Liver (tissue), 8 donors: ENCODE measurements at regions not wholly inside any gene's neighbourhood (a gene's known extent, or its start where the extent isn't known, plus 50 kb on each side); places are given as distances from the start of the nearest gene placed in this dataset.

Source experiments
- DNase-seq: peaks from one replicate; pipeline ENCODE4 v3.0.0-alpha.2; 2017; ENCODE audit warnings: low spot score
- H3K27ac ChIP-seq, 2 donors: one replicate each; pipeline ENCODE4 v1.7.0; 2013; ENCODE audit warnings: inconsistent platforms in 2 of 2, low read length in 2 of 2, control low read depth in 1 of 2, low read depth in 1 of 2, mild to moderate bottlenecking in 1 of 2
- H3K27me3 ChIP-seq, 4 donors: one replicate each; pipeline versions ENCODE4 v1.6.1 to v1.7.0; 2013; ENCODE audit warnings: low read length in 3 of 4, inconsistent platforms in 1 of 4, mild to moderate bottlenecking in 1 of 4, moderate library complexity in 1 of 4; ENCODE audit not compliant: control insufficient read depth in 4 of 4, insufficient read depth in 4 of 4
- H3K36me3 ChIP-seq, 4 donors: one replicate each; pipeline versions ENCODE4 v1.6.1 to v1.7.0; 2013; ENCODE audit warnings: low read length in 3 of 4, mild to moderate bottlenecking in 3 of 4, low read depth in 1 of 4, moderate library complexity in 1 of 4; ENCODE audit not compliant: control insufficient read depth in 4 of 4, insufficient read depth in 3 of 4
- H3K4me1 ChIP-seq, 4 donors: one replicate each; pipeline versions ENCODE4 v1.6.1 to v1.7.0; 2013; ENCODE audit warnings: low read length in 3 of 4, mild to moderate bottlenecking in 3 of 4, moderate library complexity in 1 of 4; ENCODE audit not compliant: control insufficient read depth in 4 of 4, insufficient read depth in 4 of 4
- H3K4me3 ChIP-seq, 3 donors: one replicate each; pipeline versions ENCODE4 v1.6.1 to v1.7.0; 2013; ENCODE audit warnings: low read length in 3 of 3, control low read depth in 1 of 3, low read depth in 1 of 3, mild to moderate bottlenecking in 1 of 3
- H3K9ac ChIP-seq, 2 donors: one replicate each; pipeline ENCODE4 v1.7.0; 2013; ENCODE audit warnings: low read length in 2 of 2, mild to moderate bottlenecking in 2 of 2, moderate library complexity in 2 of 2, control low read depth in 1 of 2, low read depth in 1 of 2
- H3K9me3 ChIP-seq, 4 donors: one replicate each; pipeline versions ENCODE4 v1.6.1 to v1.7.0; 2013; ENCODE audit warnings: low read length in 3 of 4; ENCODE audit not compliant: control insufficient read depth in 4 of 4
- EGR1 ChIP-seq, 2 donors: IDR thresholded peaks; 2 replicates each; pipeline ENCODE4 v1.6.1; 2016 to 2018; ENCODE audit warnings: antibody characterized with exemption in 2 of 2, low read depth in 2 of 2
- FOXA1 ChIP-seq: IDR thresholded peaks from 2 replicates; pipeline ENCODE4 v1.6.1; 2016; ENCODE audit warnings: antibody characterized with exemption
- FOXA2 ChIP-seq: IDR thresholded peaks from 2 replicates; pipeline ENCODE4 v1.6.1; 2016; ENCODE audit warnings: antibody characterized with exemption
- GABPA ChIP-seq, 2 donors: IDR thresholded peaks in 1 of 2; conservative IDR thresholded peaks in 1 of 2; 2 replicates each; pipeline ENCODE4 v1.6.1; 2016; ENCODE audit warnings: antibody characterized with exemption in 2 of 2, mild to moderate bottlenecking in 1 of 2, moderate library complexity in 1 of 2
- HNF4A ChIP-seq, 2 donors: conservative IDR thresholded peaks; 2 replicates each; pipeline ENCODE4 v1.6.1; 2016; ENCODE audit warnings: antibody characterized with exemption in 2 of 2, mild to moderate bottlenecking in 2 of 2
- HNF4G ChIP-seq: IDR thresholded peaks from 2 replicates; pipeline ENCODE4 v1.6.1; 2016; ENCODE audit warnings: antibody characterized with exemption
- JUND ChIP-seq, 2 donors: IDR thresholded peaks; 2 replicates each; pipeline ENCODE4 v1.6.1; 2016; ENCODE audit warnings: antibody characterized with exemption in 2 of 2
- NR2F2 ChIP-seq: IDR thresholded peaks from 2 replicates; pipeline ENCODE4 v1.6.1; 2016; ENCODE audit warnings: antibody characterized with exemption
- RAD21 ChIP-seq, 2 donors: IDR thresholded peaks; 2 replicates each; pipeline ENCODE4 v1.6.1; 2016; ENCODE audit warnings: antibody characterized with exemption in 2 of 2, mild to moderate bottlenecking in 2 of 2
- RXRA ChIP-seq, 2 donors: IDR thresholded peaks; 2 replicates each; pipeline ENCODE4 v1.6.1; 2017 to 2018; ENCODE audit warnings: antibody characterized with exemption in 2 of 2, mild to moderate bottlenecking in 1 of 2
- SP1 ChIP-seq: IDR thresholded peaks from 2 replicates; pipeline ENCODE4 v1.6.1; 2018; ENCODE audit warnings: antibody characterized with exemption, mild to moderate bottlenecking
- TAF1 ChIP-seq: conservative IDR thresholded peaks from 2 replicates; pipeline ENCODE4 v1.6.1; 2016; ENCODE audit warnings: antibody characterized with exemption, mild to moderate bottlenecking
- YY1 ChIP-seq: IDR thresholded peaks from 2 replicates; pipeline ENCODE4 v1.6.1; 2016; ENCODE audit warnings: antibody characterized with exemption, mild to moderate bottlenecking
- WGBS: extraction: QIAGEN DNeasy Blood & Tissue Kit; methylation state at CpG from one replicate; pipeline ENCODE4 v1.1.7; 2013; 5-methylcytosine and 5-hydroxymethylcytosine counted together
- TF ChIP-seq, protein P1 (sequence below): fragments of 150-350 bp; IDR thresholded peaks from 2 replicates; pipeline ENCODE4 v1.5.1; 2017; ENCODE audit warnings: improper control_type of control experiment, low read depth, low read length; ENCODE audit not compliant: missing input control
- TF ChIP-seq, protein P2 (sequence below): IDR thresholded peaks from 2 replicates; pipeline ENCODE4 v1.6.1; 2016; ENCODE audit warnings: antibody characterized with exemption, mild to moderate bottlenecking
- TF ChIP-seq, protein P3 (sequence below): IDR thresholded peaks from 2 replicates; pipeline ENCODE4 v1.6.1; 2016; ENCODE audit warnings: antibody characterized with exemption
- TF ChIP-seq, protein P4 (sequence below): IDR thresholded peaks from 2 replicates; pipeline ENCODE4 v1.6.1; 2016; ENCODE audit warnings: antibody characterized with exemption
- TF ChIP-seq, protein P5 (sequence below): IDR thresholded peaks from 2 replicates; pipeline ENCODE4 v1.6.1; 2016; ENCODE audit warnings: antibody characterized with exemption
- donor health status: healthy.
- donor health status: healthy.
- donor health status: healthy.
- donor health status: healthy.
- donor health status: healthy.

DNA sequence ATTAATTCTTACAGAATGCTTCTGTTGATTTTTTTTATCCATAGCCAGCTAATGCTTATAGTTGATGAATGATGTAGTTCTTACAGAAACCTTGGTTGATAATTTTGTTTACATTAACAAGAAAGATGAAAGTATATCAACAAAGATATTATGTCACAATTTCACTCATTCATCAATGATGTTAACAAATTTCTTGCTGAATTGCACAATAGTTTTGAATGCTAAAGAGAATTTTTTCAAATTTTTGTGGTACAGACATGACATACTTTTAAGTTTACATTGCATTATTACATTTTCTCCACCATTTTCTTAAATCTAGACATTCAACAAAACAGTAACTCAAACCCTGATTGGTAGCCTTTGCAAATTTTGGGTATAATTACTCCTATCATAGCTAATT, 236.3 kb downstream of the FOXD2 start:
- H3K4me1 ChIP-seq = no peaks in the 10 kb centered on the region
- H3K9ac ChIP-seq = no peak overlapping the region
- H3K4me3 ChIP-seq = no peak overlapping the region
- no peaks in the 10 kb centered on the region for H3K36me3 ChIP-seq
- no peaks in the 10 kb centered on the region for H3K9me3 ChIP-seq
- no peak for DNase-seq
- no peak overlapping the region for H3K27ac ChIP-seq
- peaks cover 0 to 3% (median 0%) of the 10 kb centered on the region in 4 donors for H3K27me3 ChIP-seq
- TF ChIP-seq FOXA2 = no peak
- TF ChIP-seq FOXA1 = no peak
- no peak for TF ChIP-seq NR2F2
- TF ChIP-seq, protein P1, sequence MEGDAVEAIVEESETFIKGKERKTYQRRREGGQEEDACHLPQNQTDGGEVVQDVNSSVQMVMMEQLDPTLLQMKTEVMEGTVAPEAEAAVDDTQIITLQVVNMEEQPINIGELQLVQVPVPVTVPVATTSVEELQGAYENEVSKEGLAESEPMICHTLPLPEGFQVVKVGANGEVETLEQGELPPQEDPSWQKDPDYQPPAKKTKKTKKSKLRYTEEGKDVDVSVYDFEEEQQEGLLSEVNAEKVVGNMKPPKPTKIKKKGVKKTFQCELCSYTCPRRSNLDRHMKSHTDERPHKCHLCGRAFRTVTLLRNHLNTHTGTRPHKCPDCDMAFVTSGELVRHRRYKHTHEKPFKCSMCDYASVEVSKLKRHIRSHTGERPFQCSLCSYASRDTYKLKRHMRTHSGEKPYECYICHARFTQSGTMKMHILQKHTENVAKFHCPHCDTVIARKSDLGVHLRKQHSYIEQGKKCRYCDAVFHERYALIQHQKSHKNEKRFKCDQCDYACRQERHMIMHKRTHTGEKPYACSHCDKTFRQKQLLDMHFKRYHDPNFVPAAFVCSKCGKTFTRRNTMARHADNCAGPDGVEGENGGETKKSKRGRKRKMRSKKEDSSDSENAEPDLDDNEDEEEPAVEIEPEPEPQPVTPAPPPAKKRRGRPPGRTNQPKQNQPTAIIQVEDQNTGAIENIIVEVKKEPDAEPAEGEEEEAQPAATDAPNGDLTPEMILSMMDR = no peak
- TF ChIP-seq TAF1 = no peak

DNA sequence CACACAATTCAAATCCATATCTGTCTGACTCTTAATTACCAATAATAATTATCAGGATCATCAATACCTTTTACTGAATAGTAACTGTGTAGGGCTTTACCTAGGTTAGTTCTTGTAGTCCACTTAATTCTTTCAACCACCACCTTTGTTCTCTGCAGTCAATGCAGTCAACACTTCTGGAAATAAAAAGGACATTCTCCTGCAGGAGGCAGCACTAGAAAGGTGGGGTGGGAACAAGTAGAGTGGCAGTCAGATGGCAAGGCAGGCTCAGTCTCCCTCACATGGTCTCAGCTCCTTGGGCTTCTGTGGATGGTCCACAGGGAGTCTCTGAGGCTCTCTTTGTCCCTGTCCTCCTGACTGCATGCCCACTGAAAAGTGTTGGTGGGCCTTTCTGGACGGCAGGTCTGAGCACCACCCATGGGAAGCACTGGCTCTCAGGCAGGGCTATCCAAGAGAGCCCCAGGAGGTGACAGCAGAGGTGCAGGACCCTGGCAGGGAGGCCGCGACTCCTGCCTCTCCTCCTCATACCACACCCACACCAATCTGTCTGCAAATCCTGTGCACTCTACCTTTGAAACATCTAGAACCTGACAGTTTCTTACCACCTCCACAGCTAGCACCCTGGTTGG, 237.3 kb downstream of the FOXD2 start:
- 95% methylated on average over 3 of the region's 3 CpGs for WGBS
- H3K36me3 ChIP-seq = no peaks in the 10 kb centered on the region
- H3K27ac ChIP-seq = no peak overlapping the region
- H3K4me1 ChIP-seq = no peaks in the 10 kb centered on the region
- no peaks in the 10 kb centered on the region for H3K9me3 ChIP-seq
- peak; percentile 19 for DNase-seq
- no peak overlapping the region for H3K9ac ChIP-seq
- no peak overlapping the region for H3K4me3 ChIP-seq
- peaks cover 0 to 3% (median 0%) of the 10 kb centered on the region in 4 donors for H3K27me3 ChIP-seq
- TF ChIP-seq FOXA1 (no peak), HNF4G (no peak), RXRA (IDR thresholded peaks at IDR 0.05) (no peak), GABPA (IDR thresholded peaks at IDR 0.05 in 1 of 2, conservative IDR thresholded peaks at IDR 0.05 in 1 of 2) (no peak), EGR1 (IDR thresholded peaks at IDR 0.05; ENCODE audit: low read depth in 2 of 2) (no peak), FOXA2 (no peak), HNF4A (conservative IDR thresholded peaks at IDR 0.05) (no peak), TAF1 (no peak), YY1 (no peak), SP1 (no peak), JUND (IDR thresholded peaks at IDR 0.05) (no peak), RAD21 (IDR thresholded peaks at IDR 0.05) (no peak), NR2F2 (no peak)
- TF ChIP-seq, protein P2, sequence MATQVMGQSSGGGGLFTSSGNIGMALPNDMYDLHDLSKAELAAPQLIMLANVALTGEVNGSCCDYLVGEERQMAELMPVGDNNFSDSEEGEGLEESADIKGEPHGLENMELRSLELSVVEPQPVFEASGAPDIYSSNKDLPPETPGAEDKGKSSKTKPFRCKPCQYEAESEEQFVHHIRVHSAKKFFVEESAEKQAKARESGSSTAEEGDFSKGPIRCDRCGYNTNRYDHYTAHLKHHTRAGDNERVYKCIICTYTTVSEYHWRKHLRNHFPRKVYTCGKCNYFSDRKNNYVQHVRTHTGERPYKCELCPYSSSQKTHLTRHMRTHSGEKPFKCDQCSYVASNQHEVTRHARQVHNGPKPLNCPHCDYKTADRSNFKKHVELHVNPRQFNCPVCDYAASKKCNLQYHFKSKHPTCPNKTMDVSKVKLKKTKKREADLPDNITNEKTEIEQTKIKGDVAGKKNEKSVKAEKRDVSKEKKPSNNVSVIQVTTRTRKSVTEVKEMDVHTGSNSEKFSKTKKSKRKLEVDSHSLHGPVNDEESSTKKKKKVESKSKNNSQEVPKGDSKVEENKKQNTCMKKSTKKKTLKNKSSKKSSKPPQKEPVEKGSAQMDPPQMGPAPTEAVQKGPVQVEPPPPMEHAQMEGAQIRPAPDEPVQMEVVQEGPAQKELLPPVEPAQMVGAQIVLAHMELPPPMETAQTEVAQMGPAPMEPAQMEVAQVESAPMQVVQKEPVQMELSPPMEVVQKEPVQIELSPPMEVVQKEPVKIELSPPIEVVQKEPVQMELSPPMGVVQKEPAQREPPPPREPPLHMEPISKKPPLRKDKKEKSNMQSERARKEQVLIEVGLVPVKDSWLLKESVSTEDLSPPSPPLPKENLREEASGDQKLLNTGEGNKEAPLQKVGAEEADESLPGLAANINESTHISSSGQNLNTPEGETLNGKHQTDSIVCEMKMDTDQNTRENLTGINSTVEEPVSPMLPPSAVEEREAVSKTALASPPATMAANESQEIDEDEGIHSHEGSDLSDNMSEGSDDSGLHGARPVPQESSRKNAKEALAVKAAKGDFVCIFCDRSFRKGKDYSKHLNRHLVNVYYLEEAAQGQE = no peak
- TF ChIP-seq, protein P1 = no peak
- TF ChIP-seq, protein P3, sequence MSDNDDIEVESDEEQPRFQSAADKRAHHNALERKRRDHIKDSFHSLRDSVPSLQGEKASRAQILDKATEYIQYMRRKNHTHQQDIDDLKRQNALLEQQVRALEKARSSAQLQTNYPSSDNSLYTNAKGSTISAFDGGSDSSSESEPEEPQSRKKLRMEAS = no peak
- TF ChIP-seq, protein P4, sequence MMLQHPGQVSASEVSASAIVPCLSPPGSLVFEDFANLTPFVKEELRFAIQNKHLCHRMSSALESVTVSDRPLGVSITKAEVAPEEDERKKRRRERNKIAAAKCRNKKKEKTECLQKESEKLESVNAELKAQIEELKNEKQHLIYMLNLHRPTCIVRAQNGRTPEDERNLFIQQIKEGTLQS = no peak
- TF ChIP-seq, protein P5, sequence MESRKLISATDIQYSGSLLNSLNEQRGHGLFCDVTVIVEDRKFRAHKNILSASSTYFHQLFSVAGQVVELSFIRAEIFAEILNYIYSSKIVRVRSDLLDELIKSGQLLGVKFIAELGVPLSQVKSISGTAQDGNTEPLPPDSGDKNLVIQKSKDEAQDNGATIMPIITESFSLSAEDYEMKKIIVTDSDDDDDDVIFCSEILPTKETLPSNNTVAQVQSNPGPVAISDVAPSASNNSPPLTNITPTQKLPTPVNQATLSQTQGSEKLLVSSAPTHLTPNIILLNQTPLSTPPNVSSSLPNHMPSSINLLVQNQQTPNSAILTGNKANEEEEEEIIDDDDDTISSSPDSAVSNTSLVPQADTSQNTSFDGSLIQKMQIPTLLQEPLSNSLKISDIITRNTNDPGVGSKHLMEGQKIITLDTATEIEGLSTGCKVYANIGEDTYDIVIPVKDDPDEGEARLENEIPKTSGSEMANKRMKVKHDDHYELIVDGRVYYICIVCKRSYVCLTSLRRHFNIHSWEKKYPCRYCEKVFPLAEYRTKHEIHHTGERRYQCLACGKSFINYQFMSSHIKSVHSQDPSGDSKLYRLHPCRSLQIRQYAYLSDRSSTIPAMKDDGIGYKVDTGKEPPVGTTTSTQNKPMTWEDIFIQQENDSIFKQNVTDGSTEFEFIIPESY = no peak
